Right atrium auricular region (tissue), 2 donors: ENCODE measurements at regions not wholly inside any gene's neighbourhood (a gene's known extent, or its start where the extent isn't known, plus 50 kb on each side); places are given as distances from the start of the nearest gene placed in this dataset.
"Not testable (repeated sequence)": the region's sequence is repeated elsewhere in the genome, so short reads cannot be mapped to it uniquely, and the experiment has no call there.

Source experiments
- DNase-seq: peaks from one replicate; pipeline ENCODE4 v3.0.0-alpha.2; 2019; ENCODE audit warnings: low spot score
- H3K27ac ChIP-seq, 2 donors: fragments of 200-600 bp; sonication (generic); 1 replicate in 1 of 2; 2 replicates in 1 of 2; pipeline ENCODE4 v1.5.1; 2016 to 2019
- H3K27me3 ChIP-seq, 2 donors: fragments of 200-600 bp; sonication (generic); one replicate each; pipeline versions ENCODE4 v1.5.1 to v1.6.0; 2017 to 2019
- H3K36me3 ChIP-seq: fragments of 200-600 bp; sonication (generic); one replicate; pipeline ENCODE4 v1.5.1; 2016
- H3K4me1 ChIP-seq, 2 donors: fragments of 200-600 bp; sonication (generic); one replicate each; pipeline versions ENCODE4 v1.5.1 to v1.6.0; 2017 to 2019
- H3K4me3 ChIP-seq, 2 donors: fragments of 200-600 bp; sonication (generic); 1 replicate in 1 of 2; 2 replicates in 1 of 2; pipeline ENCODE4 v1.5.1; 2017 to 2019; ENCODE audit warnings: mild to moderate bottlenecking in 1 of 2, moderate library complexity in 1 of 2
- H3K9me3 ChIP-seq, 2 donors: fragments of 200-600 bp; sonication (generic); one replicate each; pipeline ENCODE4 v1.5.1; 2019
- TF ChIP-seq, protein P1 (sequence below), 2 donors: fragments of 200-600 bp; sonication (generic); IDR thresholded peaks; one replicate each; pipeline ENCODE4 v1.5.1; 2019; ENCODE audit warnings: antibody characterized with exemption in 2 of 2

DNA sequence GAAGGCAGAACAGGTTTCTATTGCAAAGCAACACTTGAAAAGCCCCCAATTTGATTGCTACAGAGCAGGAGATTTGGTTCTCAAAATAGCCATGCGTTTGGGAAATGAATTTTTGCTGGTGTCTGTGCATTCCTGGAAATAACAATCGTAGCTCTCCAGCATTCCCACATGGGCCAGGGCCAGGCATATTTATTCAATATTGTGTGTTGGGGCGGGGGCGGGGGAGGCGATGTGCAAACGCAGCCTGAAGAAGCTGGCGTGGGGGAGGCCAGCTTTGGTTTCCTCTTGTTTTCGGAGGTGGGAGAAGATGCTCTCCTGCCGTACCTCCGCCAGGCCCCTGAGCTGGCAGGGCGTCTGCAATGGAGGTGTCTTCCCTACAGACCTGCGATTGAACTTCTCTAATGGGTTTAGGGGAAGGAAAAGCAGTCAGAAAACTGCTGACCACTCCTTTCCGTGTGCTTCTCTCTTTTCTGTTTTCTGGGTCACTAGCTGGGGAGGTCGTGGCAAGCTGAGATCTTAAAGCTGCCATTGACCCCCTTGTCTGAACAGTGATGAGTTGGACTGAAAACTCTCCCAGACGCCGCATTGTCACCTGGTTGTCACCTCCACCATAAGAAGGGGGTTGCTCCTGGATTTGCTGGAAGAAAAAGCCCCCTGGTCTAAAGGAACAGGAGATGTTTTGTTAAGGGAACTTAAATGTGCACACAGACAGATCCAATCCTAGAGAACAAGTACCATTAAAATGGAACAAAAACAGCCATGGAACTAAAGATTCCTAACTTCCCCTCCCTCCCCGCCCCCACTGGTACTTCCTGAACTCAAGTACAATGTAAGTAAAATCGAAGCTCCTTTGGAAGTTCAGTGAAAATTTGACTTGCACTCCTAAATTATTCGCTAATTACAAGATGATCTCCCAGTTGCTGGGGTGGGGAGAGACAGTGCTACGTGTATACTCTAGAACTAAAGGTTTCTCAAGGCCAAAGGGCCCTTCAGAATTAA, 56.4 kb upstream of the HABP2 start:
- Histone ChIP-seq H3K27me3 (no peaks in the 10 kb centered on the region), H3K36me3 (no peaks in the 10 kb centered on the region), H3K4me1 (peaks cover 0 to 19% of the 10 kb centered on the region in 2 donors), H3K9me3 (no peaks in the 10 kb centered on the region), H3K4me3 (no peak overlapping the region), H3K27ac (no peak overlapping the region)
- DNase-seq: no peak
- TF ChIP-seq, protein P1, sequence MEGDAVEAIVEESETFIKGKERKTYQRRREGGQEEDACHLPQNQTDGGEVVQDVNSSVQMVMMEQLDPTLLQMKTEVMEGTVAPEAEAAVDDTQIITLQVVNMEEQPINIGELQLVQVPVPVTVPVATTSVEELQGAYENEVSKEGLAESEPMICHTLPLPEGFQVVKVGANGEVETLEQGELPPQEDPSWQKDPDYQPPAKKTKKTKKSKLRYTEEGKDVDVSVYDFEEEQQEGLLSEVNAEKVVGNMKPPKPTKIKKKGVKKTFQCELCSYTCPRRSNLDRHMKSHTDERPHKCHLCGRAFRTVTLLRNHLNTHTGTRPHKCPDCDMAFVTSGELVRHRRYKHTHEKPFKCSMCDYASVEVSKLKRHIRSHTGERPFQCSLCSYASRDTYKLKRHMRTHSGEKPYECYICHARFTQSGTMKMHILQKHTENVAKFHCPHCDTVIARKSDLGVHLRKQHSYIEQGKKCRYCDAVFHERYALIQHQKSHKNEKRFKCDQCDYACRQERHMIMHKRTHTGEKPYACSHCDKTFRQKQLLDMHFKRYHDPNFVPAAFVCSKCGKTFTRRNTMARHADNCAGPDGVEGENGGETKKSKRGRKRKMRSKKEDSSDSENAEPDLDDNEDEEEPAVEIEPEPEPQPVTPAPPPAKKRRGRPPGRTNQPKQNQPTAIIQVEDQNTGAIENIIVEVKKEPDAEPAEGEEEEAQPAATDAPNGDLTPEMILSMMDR (IDR thresholded peaks at IDR 0.05): no peak

DNA sequence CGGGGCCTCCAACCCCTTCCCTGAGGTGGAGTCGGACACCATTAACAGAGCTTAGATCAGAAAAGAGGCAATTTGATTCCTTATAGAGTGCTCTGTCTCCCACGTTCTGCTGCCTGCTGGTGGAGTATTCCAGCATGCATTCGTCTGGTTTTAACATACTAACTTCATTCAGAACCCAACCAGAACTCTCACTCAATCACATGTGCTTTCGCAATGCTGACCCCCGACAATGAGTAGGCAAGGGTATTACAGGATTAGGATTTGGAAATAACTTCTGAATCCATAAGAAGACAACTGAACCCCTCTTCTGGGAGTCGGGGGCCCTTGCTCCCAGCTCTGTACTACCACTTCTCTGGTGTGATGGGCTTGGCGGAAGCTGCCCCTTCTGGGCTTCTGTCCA, 55.7 kb upstream of the HABP2 start:
- Histone ChIP-seq H3K4me3 (no peak overlapping the region), H3K36me3 (no peaks in the 10 kb centered on the region), H3K27me3 (no peaks in the 10 kb centered on the region), H3K9me3 (no peaks in the 10 kb centered on the region), H3K27ac (no peak overlapping the region), H3K4me1 (peaks cover 0 to 19% of the 10 kb centered on the region in 2 donors)
- TF ChIP-seq, protein P1 (IDR thresholded peaks at IDR 0.05): no peak
- DNase-seq: no peak

DNA sequence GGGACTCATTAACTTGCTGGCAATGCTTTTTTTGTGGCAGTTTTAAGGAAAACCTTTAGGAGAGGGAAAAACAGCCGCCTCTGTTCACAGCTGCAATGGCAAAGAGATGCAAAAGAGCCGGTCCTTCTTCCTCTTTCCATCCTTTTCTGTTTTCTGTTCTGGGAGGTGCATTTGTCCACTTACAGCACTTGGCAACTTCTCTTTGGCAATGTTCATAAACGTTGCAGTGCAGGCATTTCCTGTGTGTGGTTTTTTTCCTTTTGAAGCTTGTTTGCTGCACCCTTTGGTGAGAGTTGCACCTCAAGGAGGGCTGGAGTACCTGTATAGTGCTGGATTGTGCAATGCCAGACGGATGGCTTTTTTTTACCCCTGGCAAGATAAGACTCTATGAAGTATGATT, 53.9 kb upstream of the HABP2 start:
- Histone ChIP-seq H3K9me3 (no peaks in the 10 kb centered on the region), H3K27ac (no peak overlapping the region), H3K4me3 (no peak overlapping the region), H3K4me1 (peaks cover 0 to 6% of the 10 kb centered on the region in 2 donors), H3K27me3 (no peaks in the 10 kb centered on the region), H3K36me3 (no peaks in the 10 kb centered on the region)
- no peak for DNase-seq
- TF ChIP-seq, protein P1 (IDR thresholded peaks at IDR 0.05): no peak

DNA sequence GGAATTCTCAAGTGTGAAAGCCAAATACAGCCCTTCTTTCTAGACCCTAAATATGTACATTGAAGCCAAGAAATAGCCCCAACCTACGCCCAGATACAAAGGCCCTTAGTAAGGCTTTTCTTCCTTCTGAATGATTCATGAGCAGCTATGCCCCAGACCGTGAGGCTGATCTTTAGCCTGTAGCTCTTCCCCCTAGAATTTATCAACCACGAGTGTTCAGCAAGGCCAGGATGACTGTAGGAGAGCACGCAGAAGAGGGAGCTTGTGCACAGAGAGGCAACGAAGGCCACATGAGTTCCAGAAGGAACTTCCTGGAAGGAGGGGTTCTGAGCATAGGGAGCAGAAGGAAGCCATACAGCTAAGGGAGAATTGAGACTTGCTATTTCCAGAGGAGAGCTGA, 53.0 kb upstream of the HABP2 start:
- no peak for DNase-seq
- H3K9me3 ChIP-seq: no peaks in the 10 kb centered on the region
- H3K27me3 ChIP-seq: no peaks in the 10 kb centered on the region
- H3K36me3 ChIP-seq: no peaks in the 10 kb centered on the region
- no peak overlapping the region for H3K4me3 ChIP-seq
- TF ChIP-seq, protein P1 (IDR thresholded peaks at IDR 0.05): no peak
- H3K27ac ChIP-seq: no peak overlapping the region
- H3K4me1 ChIP-seq: no peaks in the 10 kb centered on the region

DNA sequence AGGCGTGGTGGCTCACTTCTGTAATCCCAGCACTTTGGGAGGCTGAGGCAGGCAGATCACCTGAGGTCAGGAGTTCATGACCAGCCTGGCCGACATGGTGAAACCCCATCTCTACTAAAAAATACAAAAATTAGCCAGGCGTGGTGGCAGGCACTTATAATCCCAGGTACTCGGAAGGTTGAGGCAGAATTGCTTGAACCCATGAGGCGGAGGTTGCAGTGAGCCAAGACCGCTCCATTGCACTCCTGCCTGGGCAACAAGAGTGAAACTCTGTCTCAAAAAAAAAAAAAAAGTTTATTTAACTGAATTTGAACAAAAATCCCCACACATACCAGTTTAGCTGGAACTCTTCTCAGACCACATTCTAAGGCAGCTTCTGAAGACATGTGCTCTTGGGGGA, 51.8 kb upstream of the HABP2 start:
- DNase-seq: not testable (repeated sequence)

More for the DNA sequence above, 51.8 kb upstream of the HABP2 start:
- H3K4me1 ChIP-seq, H3K27me3 ChIP-seq, H3K4me3 ChIP-seq, H3K27ac ChIP-seq, H3K36me3 ChIP-seq, H3K9me3 ChIP-seq: not testable (repeated sequence)
